ENCODE measurements at regions not wholly inside any gene's neighbourhood (a gene's known extent, or its start where the extent isn't known, plus 50 kb on each side); places are given as distances from the start of the nearest gene placed in this dataset.

GRCh38 chr1:81232420-81232819 is 568.3 kb upstream of the ADGRL2 start:
- TF ChIP-seq CTCF (IDR thresholded peaks at IDR 0.05) (no peak), POLR2A (IDR thresholded peaks at IDR 0.05) (no peak)

Measured in sigmoid colon (tissue), 3 donors.